ENCODE measurements at regions not wholly inside any gene's neighbourhood (a gene's known extent, or its start where the extent isn't known, plus 50 kb on each side); places are given as distances from the start of the nearest gene placed in this dataset.

- 65% methylated on average over 1 of the region's 1 CpG; no CpG with 5 or more reads in 1 of the 2 experiments for WGBS, 2 experiments (ENCODE audit: extremely low coverage in 1 of 2, insufficient coverage in 1 of 2, insufficient read length in 1 of 2, insufficient replicate concordance in 2 of 2, low coverage in 1 of 2, low lambda C conversion rate in 2 of 2, missing lambda C conversion rate in 1 of 2)
- H3K79me2 ChIP-seq (ENCODE audit: control insufficient read depth in 1 of 2, insufficient read depth in 2 of 2, low read length in 2 of 2): no peaks in the 10 kb centered on the region
- H3K4me1 ChIP-seq (replicated peaks in 1 of 4; ENCODE audit: control insufficient read depth in 3 of 4, insufficient read depth in 4 of 4, low read length in 3 of 4): no peaks in the 10 kb centered on the region
- no peak overlapping the region for H2BK12ac ChIP-seq (ENCODE audit: low read depth, low read length)
- H3K14ac ChIP-seq (ENCODE audit: insufficient read length): no peak overlapping the region
- DNase-seq (ENCODE audit: low read depth in 1 of 2, low spot score in 2 of 2) (no peak), FAIRE-seq (no peak)
- no peak overlapping the region for H4K8ac ChIP-seq (ENCODE audit: extremely low read depth, insufficient read depth, low read length)
- no peak overlapping the region for H2AK5ac ChIP-seq (ENCODE audit: low read depth, low read length)
- POLR2A ChIA-PET (ENCODE audit: partially characterized antibody): no interaction called here
- no peaks in the 10 kb centered on the region for H3K9me3 ChIP-seq (ENCODE audit: insufficient read depth in 2 of 2, low read depth in 1 of 2, low read length in 1 of 2)
- H2BK5ac ChIP-seq (ENCODE audit: low read depth, low read length): no peak overlapping the region
- H4K5ac ChIP-seq (ENCODE audit: insufficient read length, low read depth, low read length): no peak overlapping the region
- H3K23ac ChIP-seq (ENCODE audit: insufficient read length): no peak overlapping the region
- no peak overlapping the region for H4K91ac ChIP-seq (replicated peaks; ENCODE audit: insufficient read length, low read length)
- H3K27me3 ChIP-seq (replicated peaks in 1 of 4; ENCODE audit: control insufficient read depth in 3 of 4, extremely low read depth in 1 of 4, insufficient read depth in 3 of 4, low read length in 3 of 4): no peaks in the 10 kb centered on the region
- H3K36me3 ChIP-seq (ENCODE audit: control insufficient read depth in 2 of 4, insufficient read depth in 4 of 4, low read length in 3 of 4): no peaks in the 10 kb centered on the region
- no peak overlapping the region for H3K9ac ChIP-seq (replicated peaks in 1 of 4; ENCODE audit: extremely low read depth in 1 of 4, low read depth in 3 of 4, low read length in 3 of 4)
- H3K23me2 ChIP-seq (ENCODE audit: low read depth, low read length): no peaks in the 10 kb centered on the region
- H3K18ac ChIP-seq (ENCODE audit: extremely low read depth, low read length): no peak overlapping the region
- no peaks in the 10 kb centered on the region for H3K79me1 ChIP-seq (ENCODE audit: low read depth, low read length)
- no peak overlapping the region for H2BK120ac ChIP-seq (replicated peaks; ENCODE audit: low read depth, low read length)
- no peak overlapping the region for H3K4ac ChIP-seq (replicated peaks; ENCODE audit: insufficient read length, low read depth, low read length)
- no peaks in the 10 kb centered on the region for H4K20me1 ChIP-seq (replicated peaks in 1 of 2; ENCODE audit: control insufficient read depth in 1 of 2, insufficient read depth in 2 of 2, low read length in 2 of 2)
- H3K27ac ChIP-seq (ENCODE audit: low read depth, low read length): no peak overlapping the region
- H2BK15ac ChIP-seq (ENCODE audit: low read length): no peak overlapping the region
- CTCF ChIA-PET (ENCODE audit: partially characterized antibody): interaction anchor here (1.1 kb wide), 1 partner anchor 25 kb away, joined by 3 read pairs; no protein-coding TSS in a partner anchor
- no peak overlapping the region for H3K4me2 ChIP-seq (ENCODE audit: insufficient read depth in 1 of 2, low read depth in 2 of 2, low read length in 2 of 2)
- no peak overlapping the region for H2BK20ac ChIP-seq (ENCODE audit: low read length)
- H2AFZ ChIP-seq (ENCODE audit: low read length): no peak overlapping the region
- H3K4me3 ChIP-seq (ENCODE audit: extremely low read depth in 1 of 4, insufficient read depth in 2 of 4, low read depth in 3 of 4, low read length in 4 of 4): no peak overlapping the region
- no peak overlapping the region for H3K56ac ChIP-seq (replicated peaks; ENCODE audit: insufficient read length, low read depth, low read length)
- no peak for TF ChIP-seq EZH2 (IDR thresholded peaks at IDR 0.05; ENCODE audit: low read depth, low read length, severe bottlenecking)
- TF ChIP-seq BRCA1 (IDR thresholded peaks at IDR 0.05; ENCODE audit: low read depth, low read length): no peak
- TF ChIP-seq GABPA (IDR thresholded peaks at IDR 0.05; ENCODE audit: borderline replicate concordance, insufficient read depth, low read length): no peak
- no peak for TF ChIP-seq ZNF274 (IDR thresholded peaks at IDR 0.05; ENCODE audit: borderline replicate concordance, extremely low read depth, low read length)
- no peak for TF ChIP-seq CHD2 (IDR thresholded peaks at IDR 0.05; ENCODE audit: low read length)
- no peak for TF ChIP-seq ASH2L (IDR thresholded peaks at IDR 0.05; ENCODE audit: low read length)
- no peak for TF ChIP-seq TCF12 (IDR thresholded peaks at IDR 0.05; ENCODE audit: low read depth, low read length)
- TF ChIP-seq KDM4A (IDR thresholded peaks at IDR 0.05; ENCODE audit: low read depth, low read length, severe bottlenecking): no peak
- no peak for TF ChIP-seq TAF1 (IDR thresholded peaks at IDR 0.05; ENCODE audit: low read depth, low read length)
- no peak for TF ChIP-seq BCL11A (IDR thresholded peaks at IDR 0.05; ENCODE audit: low read depth in 2 of 2, low read length in 2 of 2)
- no peak for TF ChIP-seq EP300 (IDR thresholded peaks at IDR 0.05; ENCODE audit: borderline replicate concordance in 1 of 2, low read depth in 2 of 2, low read length in 2 of 2)
- TF ChIP-seq MAX (IDR thresholded peaks at IDR 0.05): no peak
- no peak for TF ChIP-seq CEBPB (IDR thresholded peaks at IDR 0.05; ENCODE audit: low read depth, low read length)
- TF ChIP-seq EGR1 (IDR thresholded peaks at IDR 0.05; ENCODE audit: borderline replicate concordance, low read depth, low read length): no peak
- no peak for TF ChIP-seq SP2 (IDR thresholded peaks at IDR 0.05; ENCODE audit: low read length)
- no peak for TF ChIP-seq POU5F1 (IDR thresholded peaks at IDR 0.05; ENCODE audit: low read depth, low read length)
- TF ChIP-seq SP4 (IDR thresholded peaks at IDR 0.05; ENCODE audit: low read length): no peak
Measured at GRCh38 chr2:193670478-193670877, 1475.7 kb upstream of the TMEFF2 start.
